HG02870 (cell line): ENCODE measurements at regions not wholly inside any gene's neighbourhood (a gene's known extent, or its start where the extent isn't known, plus 50 kb on each side); places are given as distances from the start of the nearest gene placed in this dataset.
A peak's percentile ranks its signal among the peaks of the same experiment; 100 is the strongest.

Source experiments
- ATAC-seq: cut with Tn5 transposase; IDR thresholded peaks from one replicate; pipeline ENCODE4 v1.9.1; 2021; ENCODE audit warnings: mild to moderate bottlenecking, moderate library complexity; ENCODE audit not compliant: unreplicated experiment

DNA sequence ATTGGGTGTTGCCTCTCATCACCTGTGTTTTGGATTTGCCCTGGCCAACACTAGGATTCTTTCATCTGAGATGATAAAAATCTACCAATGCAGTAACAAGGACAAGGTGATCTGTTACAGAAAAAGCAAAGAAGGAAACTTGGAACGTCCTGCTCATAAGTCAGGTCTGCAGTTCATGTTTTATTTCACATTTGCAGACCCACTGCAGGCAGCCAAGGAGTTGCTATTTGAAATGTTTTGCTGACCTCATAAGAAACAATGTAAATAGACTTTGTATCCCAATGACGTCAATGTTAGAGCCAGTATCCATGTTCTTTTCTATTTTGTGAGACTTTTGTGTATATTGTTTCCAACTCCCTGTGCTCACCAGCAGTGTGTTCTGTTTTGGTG is 312.9 kb downstream of the DEPDC1B start:
- ATAC-seq = no peak

DNA sequence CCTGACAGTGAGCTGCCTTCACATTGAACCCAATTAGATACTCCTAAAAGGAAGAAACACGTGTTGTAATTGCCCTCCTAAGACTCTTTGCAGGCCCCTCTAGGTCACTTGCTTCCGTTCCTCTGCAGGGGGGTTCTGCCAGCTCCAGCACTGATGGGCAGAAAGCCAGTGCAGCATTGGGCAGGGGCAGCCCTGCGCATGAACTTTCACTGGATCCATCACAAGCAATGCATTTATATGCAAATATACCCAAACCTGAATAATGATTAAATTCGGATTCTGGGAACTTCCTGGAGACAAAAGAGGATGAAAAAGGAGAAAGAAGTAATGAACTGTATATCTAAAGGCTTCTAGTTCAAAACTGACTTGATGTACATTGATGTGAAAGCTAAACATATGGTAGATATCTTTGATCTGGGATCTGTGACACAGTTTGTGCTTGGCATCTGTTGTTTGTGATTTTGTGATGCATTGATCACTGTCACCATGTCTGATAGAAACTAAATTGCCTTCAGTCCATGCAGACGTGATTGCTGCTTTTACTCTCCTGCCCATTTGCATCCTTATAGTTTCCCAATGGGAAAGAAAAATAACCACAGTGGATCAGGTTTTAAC is 313.4 kb downstream of the DEPDC1B start:
- ATAC-seq = no peak

DNA sequence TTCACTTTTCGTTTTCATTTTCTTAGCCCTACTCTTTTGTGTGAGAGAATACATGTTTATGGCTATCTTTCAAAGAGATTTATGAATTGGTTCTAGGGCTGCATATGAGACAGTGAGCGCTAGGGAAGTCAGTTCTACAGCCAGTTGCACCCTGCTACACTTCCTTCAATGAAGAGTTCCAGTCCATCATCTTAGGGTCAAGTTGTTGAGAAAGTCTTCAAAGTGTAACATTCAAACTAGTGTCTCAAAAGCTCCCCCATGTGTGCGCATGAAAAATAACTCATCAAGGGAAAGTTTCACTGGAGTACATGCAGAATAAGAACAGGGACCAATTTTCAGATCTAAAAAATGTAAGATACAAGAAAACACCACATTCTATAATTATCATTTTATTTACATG is 317.2 kb downstream of the DEPDC1B start:
- ATAC-seq = peak; percentile 46

DNA sequence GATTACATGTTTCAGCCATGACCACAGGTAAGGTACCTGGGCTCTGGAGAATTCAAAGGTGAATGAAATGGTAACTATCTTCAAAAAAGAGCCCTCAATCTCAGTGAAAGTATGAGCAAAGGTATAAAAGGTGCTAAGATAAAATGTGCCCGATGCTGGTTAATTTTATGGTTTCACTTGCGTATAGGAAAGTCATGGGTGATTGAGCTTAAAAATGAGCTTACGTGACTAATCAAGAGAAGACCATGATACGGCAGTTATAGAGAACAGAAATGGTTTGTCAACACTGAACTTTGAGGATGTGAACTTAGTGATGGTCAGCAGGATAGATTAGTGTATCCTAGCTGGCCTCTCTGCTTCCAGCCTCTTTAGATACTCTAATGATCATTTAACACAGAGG is 320.1 kb downstream of the DEPDC1B start:
- ATAC-seq = peak; percentile 58

DNA sequence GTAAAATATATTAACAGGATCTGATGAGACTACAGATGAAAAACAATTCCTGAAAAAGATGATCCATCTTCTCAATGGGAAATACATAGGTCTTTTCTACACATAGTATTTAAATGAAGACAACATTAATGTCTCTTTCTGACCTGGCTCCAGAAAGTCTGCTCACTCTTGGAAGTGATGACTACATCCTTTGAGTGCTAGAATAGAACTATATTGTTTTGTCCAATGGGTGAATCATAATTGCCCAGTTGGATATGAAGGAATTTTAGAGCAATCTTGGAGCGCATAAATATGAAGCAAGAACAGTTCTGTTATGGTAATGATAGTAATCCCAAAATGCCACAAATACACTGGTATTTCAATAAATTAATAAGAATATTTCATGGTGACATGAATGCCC is 322.1 kb downstream of the DEPDC1B start:
- ATAC-seq = no peak

DNA sequence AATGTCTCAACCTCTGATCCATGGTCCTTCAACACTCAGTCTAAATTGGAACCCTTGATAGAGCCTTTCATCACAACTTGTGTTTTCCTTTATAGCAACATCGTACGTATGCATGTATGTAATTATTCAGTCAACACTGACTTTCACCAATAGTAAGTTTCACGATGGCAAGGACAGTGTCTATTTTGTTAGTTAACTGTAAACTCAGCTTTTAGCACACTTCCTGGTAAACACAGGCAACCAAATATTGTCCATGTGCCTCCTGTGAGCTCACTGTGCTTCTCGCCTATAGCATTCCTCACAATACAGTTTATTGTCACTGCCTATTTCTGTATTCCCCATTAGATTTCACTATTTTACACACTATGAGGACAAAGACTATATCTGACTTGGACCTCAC is 323.1 kb downstream of the DEPDC1B start:
- ATAC-seq = no peak

DNA sequence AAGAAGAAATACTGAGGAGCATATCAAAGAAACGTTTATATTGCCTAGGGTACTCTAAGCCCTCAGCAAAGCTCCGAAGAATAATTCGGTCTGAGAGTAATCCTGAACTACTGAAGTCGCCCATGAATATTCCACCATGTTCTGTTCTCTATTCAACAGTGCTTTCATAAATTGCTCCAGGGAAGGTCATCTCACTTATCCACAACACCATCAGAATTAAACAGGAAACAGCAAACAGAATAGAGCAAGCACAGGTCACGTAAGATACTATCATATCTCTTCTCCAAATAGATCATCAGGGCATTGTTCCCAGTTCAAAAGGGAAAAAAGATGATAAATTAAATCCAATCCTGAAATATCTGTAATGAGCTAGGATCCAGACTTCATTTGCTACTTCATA is 325.6 kb downstream of the DEPDC1B start:
- ATAC-seq = no peak

DNA sequence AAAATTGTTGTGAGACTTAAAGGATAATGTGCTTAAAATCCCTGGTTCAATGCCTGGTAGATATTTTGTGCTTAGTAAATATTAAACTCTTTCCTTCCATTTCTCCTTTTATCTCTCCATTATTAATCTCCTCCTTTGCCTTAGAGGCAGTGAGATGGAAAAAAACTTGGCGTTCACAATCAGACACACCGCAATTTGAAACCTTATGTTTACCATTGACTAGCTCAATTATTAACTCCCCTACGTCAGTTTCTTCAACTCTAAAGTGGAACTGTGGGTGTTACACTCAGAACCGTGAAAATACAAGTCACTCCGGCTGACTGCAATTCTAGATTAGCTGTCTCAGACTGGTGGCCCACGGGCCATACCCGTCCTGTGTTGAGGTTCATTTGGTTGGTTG is 327.2 kb downstream of the DEPDC1B start:
- ATAC-seq = no peak

DNA sequence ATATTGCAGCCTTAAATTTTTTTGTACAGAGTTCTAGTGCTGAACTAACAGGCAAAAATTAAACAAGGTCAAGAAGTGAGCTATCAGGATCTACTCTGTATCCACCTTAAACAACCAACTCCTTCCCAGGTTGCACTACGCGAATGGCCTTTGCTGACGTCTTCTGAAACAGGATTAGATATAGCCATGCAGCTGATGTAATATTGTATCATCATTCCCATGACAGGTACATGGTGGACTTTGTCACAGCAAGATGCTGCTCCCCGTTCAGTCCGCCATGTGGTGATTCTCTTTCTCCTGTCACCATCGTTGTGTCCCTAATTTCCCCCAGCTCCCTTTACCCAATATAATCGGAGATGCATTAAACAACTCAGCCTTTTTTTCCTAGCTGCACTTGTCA is 328.9 kb downstream of the DEPDC1B start:
- ATAC-seq = no peak

DNA sequence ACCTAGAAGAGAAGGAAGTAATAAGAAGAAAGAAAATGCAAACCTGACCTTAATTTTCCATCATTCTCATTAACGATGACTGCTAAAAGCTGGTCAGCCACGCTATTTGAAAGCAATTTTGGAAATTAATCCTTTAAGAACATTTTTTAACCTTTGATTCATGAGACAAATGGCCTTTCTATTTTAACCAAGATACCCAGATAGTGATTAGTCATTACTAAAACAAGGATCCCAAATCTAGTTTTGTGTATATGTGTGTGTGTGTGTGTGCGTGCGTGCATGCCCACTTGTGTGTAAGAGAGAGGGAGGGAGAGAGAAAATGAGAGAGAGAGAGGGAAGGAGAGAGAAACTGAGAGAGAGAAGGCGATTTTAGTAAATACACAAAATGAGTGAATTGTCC is 329.5 kb downstream of the DEPDC1B start:
- no peak for ATAC-seq

DNA sequence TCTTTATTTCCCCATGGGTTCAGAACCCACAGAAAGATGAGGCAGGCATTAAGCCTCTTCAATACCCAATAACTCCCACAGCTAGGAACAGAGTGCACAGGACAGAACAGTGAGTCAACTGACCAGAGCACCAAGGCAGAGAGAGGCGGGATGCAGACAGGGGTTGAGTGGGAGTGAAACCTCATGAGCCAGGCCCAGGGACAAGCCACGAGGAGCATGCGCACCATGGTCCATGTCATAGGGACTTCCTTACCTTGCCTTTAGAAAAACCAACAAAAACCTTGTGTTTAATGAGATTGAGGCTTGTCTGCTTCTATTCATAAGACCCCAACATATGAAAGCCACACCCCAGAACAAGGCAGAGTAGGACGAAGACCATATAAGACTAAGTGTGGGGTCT is 330.6 kb downstream of the DEPDC1B start:
- no peak for ATAC-seq

DNA sequence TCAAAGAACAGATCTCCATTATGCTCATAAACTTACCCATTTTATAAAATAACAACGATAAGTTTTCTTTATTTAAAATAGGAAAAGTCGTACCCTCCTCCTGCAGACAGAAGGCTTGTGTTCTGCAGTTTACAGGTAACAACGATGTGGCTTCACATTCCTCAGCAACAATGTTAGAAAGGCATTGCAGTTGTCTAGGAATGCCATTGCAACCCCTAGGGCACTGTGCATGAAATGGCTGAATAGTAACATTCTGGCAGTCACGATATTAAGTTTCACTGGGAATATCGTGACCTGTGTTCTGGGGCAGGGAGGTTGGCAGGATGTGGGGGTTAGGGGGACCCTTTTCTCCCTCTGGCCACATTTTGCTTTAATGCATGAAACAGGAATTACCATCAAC is 331.9 kb downstream of the DEPDC1B start:
- ATAC-seq = no peak

DNA sequence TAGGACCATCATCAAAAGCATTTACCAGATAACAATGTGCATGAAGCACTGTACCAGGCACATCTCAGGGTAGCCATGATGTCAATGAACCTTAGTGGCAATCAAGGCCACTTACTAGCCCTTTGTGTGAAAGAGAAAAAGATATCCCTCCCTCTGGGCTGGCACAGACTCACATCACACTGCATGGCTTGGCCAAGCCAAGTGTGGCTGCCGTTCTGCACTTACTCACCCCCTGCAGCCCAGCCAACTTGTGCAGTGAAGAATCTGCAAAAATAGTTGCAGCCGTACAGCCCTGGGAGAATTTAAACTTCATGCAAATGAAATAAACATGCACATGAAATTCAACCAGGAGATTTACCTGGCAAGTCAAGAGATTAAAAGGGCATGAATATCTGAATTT is 333.5 kb downstream of the DEPDC1B start:
- ATAC-seq = no peak

DNA sequence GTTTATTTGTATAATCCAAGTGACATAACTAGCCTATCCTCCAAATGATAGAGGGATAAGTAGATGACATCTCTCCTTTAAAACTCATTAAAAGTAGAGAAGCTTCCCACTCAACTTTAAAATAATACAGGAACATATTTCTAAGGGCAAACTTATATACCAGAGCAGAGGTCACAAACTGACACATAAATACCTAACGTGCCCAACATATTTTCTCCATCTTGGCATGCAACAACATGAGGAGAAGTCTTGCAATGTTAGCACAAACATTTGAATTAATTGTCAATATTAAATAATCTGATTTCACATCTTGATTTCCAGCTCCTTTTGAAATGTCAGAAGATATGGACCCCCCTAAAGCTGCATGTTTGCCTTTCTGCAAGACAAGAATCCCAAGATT is 335.0 kb downstream of the DEPDC1B start:
- ATAC-seq = no peak

DNA sequence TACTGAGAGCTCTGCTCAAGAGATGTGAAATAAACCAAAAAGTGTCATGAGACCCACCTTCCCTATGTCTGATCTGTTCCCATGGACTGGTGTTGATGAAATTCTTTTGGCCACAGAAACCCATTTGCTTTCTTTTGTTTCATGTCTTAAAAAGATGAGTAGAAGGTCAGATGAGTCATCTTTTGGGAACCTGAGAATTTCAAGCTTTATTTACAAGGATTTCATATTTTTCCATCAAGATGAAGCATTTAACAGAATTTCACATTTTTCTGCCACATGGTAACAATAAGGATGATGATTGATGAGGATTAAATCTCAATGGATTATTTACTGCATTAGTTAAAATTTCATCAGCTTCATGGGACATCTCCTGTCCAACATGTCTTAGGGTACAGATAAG is 337.8 kb downstream of the DEPDC1B start:
- ATAC-seq = no peak

DNA sequence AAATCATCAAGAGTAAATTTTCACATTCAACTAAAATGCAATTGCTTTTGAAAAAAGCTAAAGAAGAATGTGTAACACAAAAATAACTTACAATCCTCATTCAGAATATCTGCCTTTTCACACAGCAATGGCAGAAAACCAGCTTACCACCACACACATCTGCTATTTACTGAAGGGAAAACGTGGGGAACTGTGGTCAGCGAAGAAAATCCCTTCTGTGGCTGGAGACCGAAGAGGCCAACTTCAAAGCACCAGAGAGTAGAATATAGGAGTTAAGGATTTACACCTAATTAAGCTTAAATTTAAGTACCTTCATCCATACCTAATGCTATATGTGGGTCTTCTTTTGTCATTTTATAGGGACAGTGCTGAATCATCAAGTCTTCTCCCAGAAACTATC is 339.6 kb downstream of the DEPDC1B start:
- ATAC-seq = no peak

DNA sequence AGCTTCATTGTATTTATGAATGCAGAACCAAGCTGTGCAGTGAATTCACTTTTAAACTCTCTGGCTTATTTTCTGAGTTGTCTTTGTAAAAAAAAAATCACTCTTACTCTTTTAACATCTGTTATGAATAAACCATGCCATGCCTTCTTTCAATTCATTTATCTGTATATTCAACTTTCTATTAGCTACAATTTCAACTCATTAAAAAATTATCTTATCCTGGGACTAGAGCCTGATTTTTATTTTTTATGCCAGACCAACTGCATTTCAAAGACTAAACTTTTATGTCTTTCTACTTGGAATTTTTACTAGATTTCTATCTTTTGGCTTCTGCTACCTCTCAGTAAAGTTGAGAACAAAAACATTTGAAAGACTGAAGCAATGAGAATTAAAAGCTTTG is 342.7 kb downstream of the DEPDC1B start:
- no peak for ATAC-seq

DNA sequence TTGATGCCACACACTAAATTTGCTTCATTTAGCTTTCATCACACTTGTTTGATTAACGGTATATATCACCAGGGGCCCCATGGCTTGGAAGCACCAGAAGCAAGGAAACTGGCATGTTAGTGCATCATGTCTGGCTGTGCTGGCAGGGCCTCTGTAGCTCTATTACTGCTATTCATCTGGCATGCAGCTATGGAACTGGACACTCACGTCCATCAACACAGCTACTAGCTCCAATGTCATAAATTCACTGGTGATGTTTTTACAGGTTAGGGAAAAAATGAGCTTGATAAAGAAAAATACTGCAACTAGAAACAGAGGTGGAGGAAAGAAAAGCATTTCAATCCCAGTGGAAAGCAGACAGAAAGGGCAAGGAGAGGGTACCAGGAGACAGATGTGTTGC is 343.2 kb downstream of the DEPDC1B start:
- no peak for ATAC-seq

DNA sequence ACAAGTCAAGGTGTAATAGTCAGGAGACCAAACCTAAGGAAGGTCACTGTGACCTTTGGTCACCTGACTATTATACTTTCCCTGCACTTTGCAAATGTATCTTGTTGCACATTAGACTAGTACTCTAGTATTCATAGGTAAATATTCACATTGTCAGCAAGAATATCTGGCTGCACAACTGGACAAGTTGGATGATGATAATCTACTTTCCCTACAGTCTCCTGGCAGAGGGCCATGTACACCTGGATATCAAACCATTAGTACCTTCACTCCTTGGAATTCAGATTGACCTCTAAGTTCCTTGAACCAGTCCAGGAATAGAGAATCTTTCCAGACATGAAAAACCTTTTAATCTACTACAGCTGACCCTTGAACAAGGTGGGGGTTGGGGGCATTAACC is 344.8 kb downstream of the DEPDC1B start:
- ATAC-seq = no peak

DNA sequence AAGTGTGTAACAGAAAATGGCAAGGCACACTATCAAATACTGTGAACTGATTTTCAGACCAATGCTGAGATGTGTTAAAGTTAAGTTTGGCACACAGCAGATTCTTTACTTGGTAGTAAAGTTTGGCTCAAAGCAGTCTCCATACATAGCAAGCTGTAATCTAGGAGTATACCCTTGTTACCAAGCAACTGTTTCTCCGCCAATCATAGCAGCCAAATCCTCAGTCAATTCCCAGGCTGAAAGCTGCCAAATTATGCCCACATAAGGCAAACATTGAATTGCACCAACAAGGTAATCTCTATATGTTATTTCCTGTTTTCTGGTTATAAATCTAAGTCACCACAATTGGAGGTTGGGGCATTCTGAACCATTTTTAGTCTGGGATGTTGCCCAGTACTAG is 345.7 kb downstream of the DEPDC1B start:
- ATAC-seq = no peak

DNA sequence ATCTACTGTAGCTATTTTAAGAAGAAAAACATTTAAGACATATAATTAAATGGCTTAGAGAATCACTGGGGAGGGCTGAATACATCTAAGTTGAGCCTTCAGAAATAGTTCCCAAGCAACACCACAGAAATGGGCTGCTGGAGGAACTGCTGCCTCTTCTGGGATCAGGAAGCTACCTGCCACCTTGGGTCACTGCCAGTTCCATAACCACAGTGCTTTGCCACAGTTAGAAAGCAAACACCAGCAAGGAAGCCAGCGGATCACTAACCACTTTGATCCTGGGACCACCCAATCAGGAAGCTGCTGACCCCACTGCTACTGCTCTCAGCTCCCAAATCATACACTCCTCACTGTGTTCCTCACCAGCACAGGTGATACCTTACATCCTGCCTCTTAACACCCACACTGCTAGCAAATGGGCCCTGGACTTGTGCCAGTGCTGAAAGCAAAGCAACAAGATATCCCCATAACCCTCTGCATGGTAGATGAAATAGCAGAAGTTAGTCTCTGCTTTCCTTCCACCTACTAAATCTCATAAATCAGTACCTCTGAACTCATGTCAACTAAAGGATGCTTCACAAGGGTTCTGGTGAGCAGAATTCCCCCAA is 346.9 kb downstream of the DEPDC1B start:
- no peak for ATAC-seq

DNA sequence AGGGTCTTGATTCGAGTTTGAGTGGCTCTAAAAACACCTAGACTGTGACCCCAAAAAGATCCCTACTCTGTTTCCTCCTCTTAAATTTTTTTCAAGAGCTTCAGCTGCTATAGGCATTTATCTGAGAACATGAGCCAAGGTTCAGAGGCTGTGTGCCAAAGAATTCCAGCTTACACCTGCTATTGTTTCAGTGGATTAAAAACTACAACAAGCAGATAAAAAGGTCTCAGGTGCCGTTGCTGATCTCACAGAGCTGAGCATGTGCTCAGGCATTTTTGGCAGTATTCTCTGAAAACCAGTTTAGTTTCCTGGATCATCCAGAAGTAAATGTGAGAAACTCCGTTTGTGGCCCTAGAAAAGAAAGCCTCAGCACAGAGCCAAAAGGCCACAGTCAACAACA is 349.2 kb downstream of the DEPDC1B start:
- no peak for ATAC-seq

DNA sequence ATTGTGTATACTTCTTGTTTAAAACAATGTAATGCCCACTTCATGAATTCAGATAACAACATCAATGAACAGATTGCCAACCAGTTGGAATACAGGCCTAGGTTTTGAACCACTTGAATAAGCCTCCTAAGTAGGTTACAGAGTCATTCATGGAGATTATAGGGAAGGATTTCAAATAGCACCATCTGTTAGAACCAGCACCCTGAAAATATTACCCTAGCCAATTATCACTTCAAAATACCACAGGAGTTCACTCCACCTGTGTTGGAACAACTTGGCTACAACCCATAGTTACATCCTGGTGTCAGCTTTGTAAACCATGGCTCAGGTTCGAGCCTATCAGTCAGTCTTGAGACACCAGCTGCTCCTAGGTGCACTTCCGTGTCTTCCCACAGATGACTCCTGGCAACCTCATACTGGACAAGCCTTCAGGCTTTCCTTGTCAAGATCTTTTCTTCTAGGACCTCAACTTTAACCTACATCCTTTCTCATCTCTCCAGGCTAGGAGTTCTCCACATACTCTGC is 350.0 kb downstream of the DEPDC1B start:
- no peak for ATAC-seq
